ENCODE measurements at regions not wholly inside any gene's neighbourhood (a gene's known extent, or its start where the extent isn't known, plus 50 kb on each side); places are given as distances from the start of the nearest gene placed in this dataset.

DNA sequence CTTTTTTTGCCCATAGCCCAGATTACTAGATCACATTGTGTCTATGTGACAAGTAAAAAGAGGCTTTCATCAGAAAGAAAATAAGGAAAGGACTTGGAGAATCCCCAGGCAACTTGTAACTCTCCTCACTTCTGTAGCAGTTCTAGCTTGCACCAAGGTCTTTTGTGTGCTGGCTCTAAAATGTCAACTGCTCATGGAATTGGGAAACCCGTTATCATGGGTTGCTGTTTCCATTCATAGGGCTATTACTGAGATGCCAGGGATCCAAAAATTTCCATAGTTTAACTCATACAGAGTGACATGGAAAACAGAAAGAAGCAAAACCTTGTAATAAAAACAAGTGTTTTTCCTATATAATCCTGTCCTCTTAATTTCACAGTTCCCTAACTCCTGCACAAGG is 123.9 kb upstream of the FBXL7 start:
- no peak overlapping the region for H3K4me3 ChIP-seq (replicated peaks; ENCODE audit: low read depth, low read length)
- TF ChIP-seq, protein P1, sequence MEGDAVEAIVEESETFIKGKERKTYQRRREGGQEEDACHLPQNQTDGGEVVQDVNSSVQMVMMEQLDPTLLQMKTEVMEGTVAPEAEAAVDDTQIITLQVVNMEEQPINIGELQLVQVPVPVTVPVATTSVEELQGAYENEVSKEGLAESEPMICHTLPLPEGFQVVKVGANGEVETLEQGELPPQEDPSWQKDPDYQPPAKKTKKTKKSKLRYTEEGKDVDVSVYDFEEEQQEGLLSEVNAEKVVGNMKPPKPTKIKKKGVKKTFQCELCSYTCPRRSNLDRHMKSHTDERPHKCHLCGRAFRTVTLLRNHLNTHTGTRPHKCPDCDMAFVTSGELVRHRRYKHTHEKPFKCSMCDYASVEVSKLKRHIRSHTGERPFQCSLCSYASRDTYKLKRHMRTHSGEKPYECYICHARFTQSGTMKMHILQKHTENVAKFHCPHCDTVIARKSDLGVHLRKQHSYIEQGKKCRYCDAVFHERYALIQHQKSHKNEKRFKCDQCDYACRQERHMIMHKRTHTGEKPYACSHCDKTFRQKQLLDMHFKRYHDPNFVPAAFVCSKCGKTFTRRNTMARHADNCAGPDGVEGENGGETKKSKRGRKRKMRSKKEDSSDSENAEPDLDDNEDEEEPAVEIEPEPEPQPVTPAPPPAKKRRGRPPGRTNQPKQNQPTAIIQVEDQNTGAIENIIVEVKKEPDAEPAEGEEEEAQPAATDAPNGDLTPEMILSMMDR (IDR thresholded peaks at IDR 0.05; ENCODE audit: low read length, missing control alignments): no peak
- DNase-seq (ENCODE audit: low read depth): no peak

DNA sequence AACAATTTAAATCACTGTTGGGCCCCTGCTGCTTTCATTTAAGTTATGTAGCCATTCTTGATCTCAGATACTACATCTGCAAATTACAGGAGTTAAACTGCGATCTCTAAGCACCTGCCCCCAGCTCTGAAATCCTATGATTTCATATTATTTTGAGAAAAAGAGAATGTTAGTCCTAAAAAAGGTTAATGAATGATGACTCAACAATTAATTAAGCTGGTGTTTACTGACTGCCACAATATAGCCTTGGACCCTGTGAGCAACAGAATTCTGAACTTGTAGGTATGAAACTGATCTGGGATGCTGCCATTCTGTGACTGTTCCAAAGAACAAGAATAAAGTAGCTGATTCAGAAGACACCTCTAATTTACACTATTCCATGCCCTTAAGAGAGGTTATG is 124.4 kb upstream of the FBXL7 start:
- no peak for DNase-seq (ENCODE audit: low read depth)
- TF ChIP-seq, protein P1 (IDR thresholded peaks at IDR 0.05; ENCODE audit: low read length, missing control alignments): no peak
- H3K4me3 ChIP-seq (replicated peaks; ENCODE audit: low read depth, low read length): no peak overlapping the region

DNA sequence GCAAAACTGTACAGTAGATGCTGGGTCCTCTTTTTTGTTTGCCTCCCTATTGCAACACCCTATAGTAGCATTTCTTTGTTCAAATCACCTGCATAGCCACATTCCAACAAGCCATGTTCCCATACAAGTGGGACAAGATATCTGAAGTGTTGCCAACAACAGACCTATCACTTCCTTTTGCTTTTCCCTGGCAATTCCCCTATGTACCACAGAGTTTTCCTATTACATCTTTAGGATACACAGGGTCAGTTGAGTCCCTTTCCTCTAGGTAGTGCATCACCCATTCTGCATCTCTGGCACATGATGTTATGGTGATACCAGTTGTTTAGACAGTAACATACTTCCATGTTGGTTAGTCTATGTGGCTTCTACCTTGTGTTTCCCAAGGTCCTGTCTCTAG is 125.1 kb upstream of the FBXL7 start:
- H3K4me3 ChIP-seq (replicated peaks; ENCODE audit: low read depth, low read length): no peak overlapping the region
- no peak for DNase-seq (ENCODE audit: low read depth)
- TF ChIP-seq, protein P1 (IDR thresholded peaks at IDR 0.05; ENCODE audit: low read length, missing control alignments): no peak

DNA sequence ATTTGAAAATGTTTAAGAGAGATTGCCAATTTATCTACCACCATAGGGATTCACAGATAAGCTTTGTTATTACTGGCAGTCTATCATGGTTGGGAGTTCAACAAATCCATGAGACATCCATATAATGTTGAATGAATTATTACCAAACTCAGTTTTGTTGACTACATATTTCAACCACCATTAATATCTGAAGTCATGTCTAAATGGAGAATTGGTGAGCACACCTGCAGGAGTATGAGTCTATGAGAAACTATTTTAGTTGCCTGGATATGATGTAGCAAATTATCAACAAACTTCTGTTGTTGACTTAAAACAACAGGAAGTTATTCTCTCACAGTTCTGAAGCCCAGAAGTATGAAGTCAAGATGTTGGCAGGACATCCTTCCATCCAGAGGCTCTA is 126.8 kb upstream of the FBXL7 start:
- TF ChIP-seq, protein P1 (IDR thresholded peaks at IDR 0.05; ENCODE audit: low read length, missing control alignments): no peak
- H3K4me3 ChIP-seq (replicated peaks; ENCODE audit: low read depth, low read length): no peak overlapping the region
- DNase-seq (ENCODE audit: low read depth): peak; percentile 37

DNA sequence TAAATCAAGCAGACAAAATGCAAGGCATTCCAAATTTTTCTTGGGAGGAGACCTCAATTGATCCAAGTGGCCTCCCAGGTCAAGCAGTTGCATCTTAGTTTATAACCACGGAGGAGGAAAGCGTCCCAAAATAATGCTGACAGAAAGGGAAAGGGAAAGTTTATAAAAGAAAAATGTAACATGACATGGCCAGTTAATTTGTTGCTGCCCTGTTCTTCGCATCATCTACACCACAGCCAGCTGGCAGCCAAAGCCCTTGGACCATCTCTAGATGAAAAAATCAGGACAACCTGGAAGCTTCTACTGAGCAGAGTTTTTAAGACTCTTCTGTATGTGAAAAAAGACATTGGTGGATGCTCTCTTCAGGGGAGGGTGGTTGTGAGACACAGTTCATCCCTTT is 128.8 kb upstream of the FBXL7 start:
- no peak for DNase-seq (ENCODE audit: low read depth)
- TF ChIP-seq, protein P1 (IDR thresholded peaks at IDR 0.05; ENCODE audit: low read length, missing control alignments): no peak
- H3K4me3 ChIP-seq (replicated peaks; ENCODE audit: low read depth, low read length): no peak overlapping the region

DNA sequence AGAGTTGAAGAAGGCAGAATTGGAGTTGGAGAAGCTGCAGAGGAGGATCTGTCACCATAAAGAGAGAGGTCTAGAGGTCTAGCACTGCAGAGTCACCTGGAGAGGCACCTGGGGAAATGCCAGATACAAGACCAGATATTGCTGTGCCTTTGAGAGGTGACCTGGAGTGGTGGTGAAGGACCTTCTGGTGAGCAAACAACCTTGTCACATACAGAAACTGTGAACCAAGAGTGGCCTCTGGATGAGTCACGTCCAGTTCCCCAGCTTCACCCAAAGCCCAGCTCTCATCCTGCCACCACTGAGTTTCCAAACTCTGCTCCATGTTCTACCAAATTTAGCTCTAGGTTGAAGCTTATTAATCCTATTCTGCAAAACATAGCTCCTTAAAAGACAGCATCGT is 131.1 kb upstream of the FBXL7 start:
- DNase-seq (ENCODE audit: low read depth): no peak
- H3K4me3 ChIP-seq (replicated peaks; ENCODE audit: low read depth, low read length): no peak overlapping the region
- TF ChIP-seq, protein P1 (IDR thresholded peaks at IDR 0.05; ENCODE audit: low read length, missing control alignments): no peak

DNA sequence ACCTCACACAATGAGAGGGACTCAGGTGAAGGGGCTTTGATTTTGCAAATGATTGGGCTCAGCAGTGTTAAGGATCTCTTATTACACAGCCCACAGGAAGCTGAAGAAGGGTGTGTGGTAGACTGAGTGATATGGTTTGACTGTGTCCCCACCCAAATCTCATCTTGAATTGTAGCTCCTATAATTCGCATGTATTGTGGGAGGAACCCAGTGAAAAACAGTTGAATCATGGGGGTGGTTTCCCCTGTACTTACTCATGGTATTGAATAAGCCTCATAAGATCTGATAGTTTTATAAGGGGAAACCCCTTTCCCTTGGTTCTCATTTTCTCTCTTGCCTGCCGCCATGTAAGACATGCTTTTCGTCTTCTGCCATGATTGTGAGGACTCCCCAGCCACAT is 132.5 kb upstream of the FBXL7 start:
- TF ChIP-seq, protein P1 (IDR thresholded peaks at IDR 0.05; ENCODE audit: low read length, missing control alignments): no peak
- no peak overlapping the region for H3K4me3 ChIP-seq (replicated peaks; ENCODE audit: low read depth, low read length)
- peak; percentile 36 for DNase-seq (ENCODE audit: low read depth)
